NCI-H82 (cell line): ENCODE measurements at regions not wholly inside any gene's neighbourhood (a gene's known extent, or its start where the extent isn't known, plus 50 kb on each side); places are given as distances from the start of the nearest gene placed in this dataset.
A peak's percentile ranks its signal among the peaks of the same experiment; 100 is the strongest.

Experiments used
- DNase-seq: peaks from one replicate; lab custom pipeline; 2025; lab: John Stamatoyannopoulos, UW

- peak; percentile 71 for DNase-seq
These were observed 67.3 kb upstream of the NUP50 start for GRCh38 chr22:45096256-45096907.

DNA sequence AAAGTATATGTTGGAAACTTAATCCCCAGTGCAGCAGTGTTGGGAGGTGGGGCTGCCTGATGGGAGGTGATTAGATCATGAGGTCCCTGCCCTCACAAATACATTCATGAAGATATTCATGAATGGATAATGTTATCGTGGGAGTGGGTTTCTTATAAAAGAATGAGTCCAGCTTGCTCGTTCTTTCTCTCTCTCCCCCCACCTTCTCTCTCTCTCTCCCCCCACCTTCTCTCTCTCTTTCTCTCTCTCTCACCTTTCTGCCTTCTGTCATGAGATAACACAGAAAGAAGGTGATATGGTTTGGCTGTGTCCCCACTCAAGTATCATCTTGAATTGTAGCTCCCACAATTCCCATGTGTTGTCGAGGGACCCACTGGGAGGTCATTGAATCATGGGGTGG is 66.7 kb upstream of the NUP50 start:
- no peak for DNase-seq

DNA sequence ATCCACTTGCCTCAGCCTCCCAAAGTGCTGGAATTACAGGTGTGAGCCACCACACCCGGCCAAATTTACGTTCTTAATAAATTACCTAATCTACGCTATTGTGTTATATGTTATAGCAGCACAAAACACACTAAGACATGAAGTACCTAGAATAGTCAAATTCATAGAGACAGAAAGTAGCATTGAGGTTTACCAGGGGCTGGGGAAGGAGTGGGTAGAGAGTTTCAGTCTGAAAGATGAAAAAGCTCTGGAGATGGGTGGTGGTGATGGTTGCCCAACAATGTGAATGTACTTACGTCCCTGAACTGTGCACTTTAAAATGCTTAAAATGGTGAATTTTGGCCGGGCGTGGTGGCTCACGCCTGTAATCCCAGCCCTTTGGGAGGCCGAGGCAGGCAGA is 65.7 kb upstream of the NUP50 start:
- DNase-seq, result no peak

DNA sequence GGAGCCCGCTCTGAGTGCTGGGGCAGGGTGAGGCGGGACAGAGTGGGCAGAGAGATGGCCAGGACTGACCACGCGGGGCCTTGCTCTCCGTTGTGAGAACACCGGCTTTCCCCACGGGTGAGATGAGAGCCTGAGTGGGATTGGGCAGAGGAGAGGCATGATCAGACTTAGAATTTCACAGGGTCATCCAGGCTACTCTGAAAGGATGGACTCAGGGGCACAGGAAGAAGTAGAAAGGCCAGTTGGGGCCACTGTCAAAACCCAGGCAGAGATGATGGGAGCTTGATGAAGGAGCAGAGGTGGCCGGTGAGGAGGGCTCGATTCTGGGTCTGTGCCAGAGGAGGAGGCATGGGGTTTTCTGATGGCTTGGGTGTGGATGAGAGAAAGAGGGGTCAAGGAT is 63.8 kb upstream of the NUP50 start:
- DNase-seq, result no peak

DNA sequence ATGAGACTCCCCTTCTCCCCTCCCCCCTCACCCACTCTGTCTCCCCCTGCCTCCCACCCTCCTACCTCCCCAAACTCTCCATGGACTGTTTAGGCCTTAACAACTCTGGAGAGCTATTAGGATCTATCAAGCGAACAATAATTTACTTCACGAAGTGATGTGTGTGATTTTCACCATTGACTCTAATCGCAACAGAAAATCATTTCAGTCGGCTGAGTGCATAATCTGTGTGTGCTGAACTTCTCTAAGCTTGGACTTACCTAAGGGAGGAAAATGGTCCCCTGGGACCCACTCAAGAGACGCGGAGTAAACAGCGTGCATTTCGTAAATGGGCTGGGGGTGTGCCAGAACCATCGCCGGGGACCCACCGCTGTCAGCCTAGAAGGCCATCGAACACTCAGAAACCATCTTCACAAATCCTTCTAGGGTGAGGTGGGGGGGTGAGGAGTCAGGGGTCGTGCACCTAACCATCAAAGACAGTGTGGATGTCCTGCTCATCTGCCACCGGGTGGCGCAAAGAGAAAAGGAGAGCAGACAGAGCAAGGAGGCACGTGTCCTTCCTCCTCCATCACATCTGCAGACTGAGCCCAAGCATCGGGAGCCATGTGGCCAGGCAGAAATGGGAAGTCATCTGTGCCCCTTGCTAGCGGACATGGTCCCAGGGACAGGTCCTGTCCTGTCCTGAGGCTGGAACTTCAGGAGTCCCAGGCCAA is 62.1 kb upstream of the NUP50 start:
- peak; percentile 83 for DNase-seq

- DNase-seq, result no peak
These were observed 60.8 kb upstream of the NUP50 start for GRCh38 chr22:45102896-45103420.

DNA sequence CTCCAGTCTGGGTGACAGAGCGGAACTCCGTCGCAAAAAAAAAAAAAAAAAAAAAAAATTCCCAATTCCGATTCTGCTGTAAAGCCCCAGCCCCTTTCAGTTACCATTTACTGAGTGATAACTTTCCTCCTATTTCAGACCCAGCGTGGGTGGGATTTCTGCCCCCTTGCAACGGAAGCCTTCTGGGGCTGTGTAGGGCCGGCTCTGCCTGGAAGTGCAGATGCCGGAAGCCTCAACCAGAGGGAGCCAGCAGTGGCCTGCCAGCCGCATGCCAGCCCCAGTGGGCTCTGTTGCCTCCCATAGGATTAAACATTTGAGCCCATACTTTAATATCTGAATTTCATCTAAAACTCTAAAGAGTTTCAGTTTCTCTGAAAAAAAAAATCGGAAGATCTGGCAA is 60.0 kb upstream of the NUP50 start:
- DNase-seq, result no peak

- no peak for DNase-seq
These were observed 59.4 kb upstream of the NUP50 start for GRCh38 chr22:45104313-45104712.

- no peak for DNase-seq
These were observed 58.4 kb upstream of the NUP50 start for GRCh38 chr22:45105281-45105702.

DNA sequence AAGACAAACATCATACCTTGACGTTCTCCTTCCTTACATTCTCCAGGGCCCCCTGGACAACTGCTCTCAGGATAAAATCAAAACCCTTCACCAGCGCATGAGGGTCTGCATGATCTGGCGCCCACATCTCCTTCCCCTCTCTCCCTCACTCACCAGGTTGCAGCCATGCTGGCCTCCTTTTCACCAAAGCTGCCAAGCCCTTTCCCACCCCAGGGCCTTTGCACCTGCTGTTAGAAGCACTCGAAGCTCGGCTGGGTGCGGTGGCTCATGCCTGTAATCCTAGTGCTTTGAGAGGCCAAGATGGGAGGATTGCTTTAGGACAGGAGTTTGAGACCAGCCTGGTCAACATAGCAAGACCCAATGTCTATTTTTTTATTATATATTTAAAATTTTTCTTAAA is 56.1 kb upstream of the NUP50 start:
- no peak for DNase-seq

DNA sequence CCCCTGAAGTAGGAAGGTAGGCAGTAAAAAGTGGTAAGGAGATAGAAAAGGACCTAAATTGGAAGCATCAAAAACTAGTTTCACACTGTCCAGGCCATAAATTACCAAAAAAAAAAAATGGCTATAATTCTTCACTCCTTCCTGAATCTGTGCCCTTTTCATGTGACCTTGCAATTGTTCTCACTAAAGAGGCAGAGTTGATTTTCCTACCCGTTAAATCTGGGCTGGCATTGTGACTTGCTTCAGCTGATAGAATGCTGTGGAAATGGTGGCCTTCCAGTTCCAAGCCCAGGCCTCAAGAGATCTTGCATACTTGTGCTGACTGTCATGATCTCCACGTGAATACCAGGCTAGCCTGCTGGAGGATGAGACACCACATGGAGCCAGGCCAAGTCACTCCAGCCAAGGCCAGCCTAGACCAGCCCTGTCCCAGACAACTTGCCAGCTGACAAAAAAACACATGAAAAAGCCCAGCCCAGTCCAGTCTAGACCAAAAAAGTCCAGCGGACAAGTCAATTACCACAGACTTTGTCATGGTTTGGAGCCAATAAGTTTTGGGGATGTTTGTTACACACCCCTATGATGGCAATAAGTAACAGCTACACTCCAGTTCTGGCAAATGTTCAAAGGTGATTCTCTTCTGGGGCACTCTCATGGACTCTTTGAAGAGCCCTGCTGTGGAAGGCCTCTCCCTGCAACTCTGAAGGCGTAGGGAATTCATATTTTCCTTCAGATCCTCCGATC is 51.4 kb upstream of the NUP50 start:
- no peak for DNase-seq
